T-helper 17 cell (primary cell): ENCODE measurements at regions not wholly inside any gene's neighbourhood (a gene's known extent, or its start where the extent isn't known, plus 50 kb on each side); places are given as distances from the start of the nearest gene placed in this dataset.

ENCODE experiments used
- ATAC-seq: fragments of 150-1000 bp; cut with Tn5 transposase; 2 replicates; pipeline ENCODE4 v1.10.0; 2021; ENCODE audit warnings: mild to moderate bottlenecking, moderate library complexity
- DNase-seq, 3 donors: peaks; one replicate each; pipeline versions ENCODE4 v3.0.0 to v3.0.0-alpha.2; 2020 to 2021
- H3K9me3 ChIP-seq: one replicate; pipeline ENCODE4 v1.7.0; 2013; ENCODE audit warnings: low read length, mild to moderate bottlenecking; ENCODE audit not compliant: control insufficient read depth, poor library complexity, severe bottlenecking
- H3K27ac Mint-ChIP-seq: one replicate; pipeline ENCODE4 v1.8.0; 2022; ENCODE audit warnings: mild to moderate bottlenecking, moderate library complexity, mixed read lengths
- H3K27me3 Mint-ChIP-seq: one replicate; pipeline ENCODE4 v1.8.0; 2022; ENCODE audit warnings: mixed read lengths
- H3K36me3 Mint-ChIP-seq: one replicate; pipeline ENCODE4 v1.8.0; 2022; ENCODE audit warnings: low read depth, mixed read lengths
- H3K4me1 Mint-ChIP-seq: one replicate; pipeline ENCODE4 v1.8.0; 2022; ENCODE audit warnings: mild to moderate bottlenecking, mixed read lengths
- H3K4me3 Mint-ChIP-seq: one replicate; pipeline ENCODE4 v1.8.0; 2022; ENCODE audit warnings: mild to moderate bottlenecking, moderate library complexity, mixed read lengths

DNA sequence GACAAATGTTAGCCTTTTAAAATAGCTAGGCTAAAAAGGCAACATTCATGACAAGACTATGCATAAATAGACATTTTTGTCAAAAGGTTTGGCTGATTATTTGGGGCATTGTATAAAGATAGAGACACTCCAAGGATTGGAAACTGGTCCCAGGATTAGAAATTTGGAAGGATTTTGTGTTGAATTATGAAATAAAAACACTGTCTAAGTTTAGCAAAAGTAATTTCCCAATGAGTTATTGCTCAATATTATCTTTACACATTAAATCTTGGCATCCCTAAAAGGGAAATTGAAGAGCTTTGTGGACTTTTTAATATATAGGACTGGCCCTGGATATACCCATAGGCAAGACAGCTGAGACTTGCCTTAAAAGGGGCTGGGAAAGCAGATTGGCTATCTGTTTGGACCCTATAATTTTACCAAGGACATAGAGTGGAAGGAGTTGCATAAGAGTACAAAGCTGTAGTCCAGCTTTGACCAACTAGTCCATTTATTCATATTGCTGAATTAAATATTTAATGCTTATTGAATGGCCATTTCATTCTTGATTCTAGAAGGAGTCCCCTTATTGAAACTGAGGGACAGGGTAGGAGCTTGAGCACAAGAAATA lies 382.7 kb downstream of the METTL15 start:
- Mint-ChIP-seq H3K4me1 (no peaks in the 10 kb centered on the region), H3K36me3 (no peaks in the 10 kb centered on the region), H3K27me3 (no peaks in the 10 kb centered on the region), H3K27ac (no peak overlapping the region), H3K4me3 (no peak overlapping the region)
- DNase-seq (no peak), ATAC-seq (no peak)
- no peaks in the 10 kb centered on the region for H3K9me3 ChIP-seq

DNA sequence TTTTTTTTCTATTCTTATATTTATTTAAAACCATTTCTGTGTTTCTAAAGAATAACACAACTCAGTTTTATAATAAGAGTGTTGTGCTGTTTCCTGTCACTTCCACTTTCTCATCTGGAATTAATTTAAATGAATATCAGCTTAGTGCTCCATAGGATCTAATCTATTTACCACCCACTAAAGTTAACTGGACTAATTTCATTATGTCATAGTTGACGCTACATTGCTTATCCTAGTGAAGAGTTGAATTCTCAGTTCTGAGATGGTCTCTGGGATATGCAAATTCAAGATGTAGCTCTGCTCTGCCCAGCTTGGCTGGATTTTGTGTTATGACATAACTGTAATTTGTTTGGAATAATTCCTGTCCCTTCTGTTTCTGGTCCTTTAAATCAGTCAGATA lies 380.1 kb downstream of the METTL15 start:
- H3K9me3 ChIP-seq, result no peaks in the 10 kb centered on the region
- no peak overlapping the region for H3K4me3 Mint-ChIP-seq
- H3K27ac Mint-ChIP-seq, result no peak overlapping the region
- H3K4me1 Mint-ChIP-seq, result no peaks in the 10 kb centered on the region
- H3K27me3 Mint-ChIP-seq, result no peaks in the 10 kb centered on the region
- ATAC-seq (no peak), DNase-seq (no peak)
- no peaks in the 10 kb centered on the region for H3K36me3 Mint-ChIP-seq

GRCh38 chr11:28483072-28483867 lies 375.1 kb downstream of the METTL15 start:
- DNase-seq, result no peak
- no peaks in the 10 kb centered on the region for H3K4me1 Mint-ChIP-seq
- no peak overlapping the region for H3K27ac Mint-ChIP-seq
- no peaks in the 10 kb centered on the region for H3K27me3 Mint-ChIP-seq
- no peak overlapping the region for H3K4me3 Mint-ChIP-seq
- ATAC-seq, result no peak
- H3K9me3 ChIP-seq, result no peaks in the 10 kb centered on the region
- no peaks in the 10 kb centered on the region for H3K36me3 Mint-ChIP-seq

- no peaks in the 10 kb centered on the region for H3K36me3 Mint-ChIP-seq
- no peaks in the 10 kb centered on the region for H3K9me3 ChIP-seq
- H3K4me1 Mint-ChIP-seq, result no peaks in the 10 kb centered on the region
- H3K27me3 Mint-ChIP-seq, result no peaks in the 10 kb centered on the region
- no peak overlapping the region for H3K4me3 Mint-ChIP-seq
- no peak for DNase-seq
- H3K27ac Mint-ChIP-seq, result no peak overlapping the region
- ATAC-seq, result no peak
Measured at GRCh38 chr11:28482666-28483065, 374.5 kb downstream of the METTL15 start.

- H3K4me1 Mint-ChIP-seq, result no peaks in the 10 kb centered on the region
- H3K27ac Mint-ChIP-seq, result no peak overlapping the region
- no peak overlapping the region for H3K4me3 Mint-ChIP-seq
Measured at GRCh38 chr11:28481616-28482480, 373.7 kb downstream of the METTL15 start.

GRCh38 chr11:28480406-28480805 lies 372.2 kb downstream of the METTL15 start:
- Mint-ChIP-seq H3K36me3 (no peaks in the 10 kb centered on the region), H3K4me3 (no peak overlapping the region), H3K4me1 (no peaks in the 10 kb centered on the region), H3K27ac (no peak overlapping the region), H3K27me3 (no peaks in the 10 kb centered on the region)
- DNase-seq (no peak), ATAC-seq (no peak)
- H3K9me3 ChIP-seq, result no peaks in the 10 kb centered on the region

More at GRCh38 chr11:28481616-28482480, 373.7 kb downstream of the METTL15 start:
- no peaks in the 10 kb centered on the region for H3K9me3 ChIP-seq
- Mint-ChIP-seq H3K36me3 (no peaks in the 10 kb centered on the region), H3K27me3 (no peaks in the 10 kb centered on the region)
- ATAC-seq (no peak), DNase-seq (no peak)

DNA sequence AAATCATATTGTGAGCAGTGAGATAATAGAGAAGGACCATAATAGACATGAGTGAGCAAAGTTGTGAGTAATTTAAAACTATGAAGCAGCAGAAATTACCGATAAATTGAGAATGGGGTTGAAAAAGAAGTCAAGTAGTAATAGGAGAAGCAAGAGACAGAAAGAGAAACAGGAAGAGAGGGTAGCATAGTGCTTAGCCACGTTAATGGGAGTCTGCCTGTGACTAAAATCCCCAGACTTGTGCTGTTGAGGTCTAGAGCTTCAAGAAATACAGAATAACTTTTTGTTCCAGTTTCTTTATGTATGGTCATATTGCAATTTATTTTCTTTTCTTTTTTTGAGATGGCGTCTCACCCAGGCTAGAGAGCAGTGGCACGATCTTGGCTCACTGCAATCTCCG lies 368.7 kb downstream of the METTL15 start:
- no peaks in the 10 kb centered on the region for H3K4me1 Mint-ChIP-seq
- ATAC-seq (no peak), DNase-seq (no peak)
- no peak overlapping the region for H3K4me3 Mint-ChIP-seq
- no peak overlapping the region for H3K27ac Mint-ChIP-seq
- no peaks in the 10 kb centered on the region for H3K36me3 Mint-ChIP-seq
- no peaks in the 10 kb centered on the region for H3K27me3 Mint-ChIP-seq
- no peaks in the 10 kb centered on the region for H3K9me3 ChIP-seq

GRCh38 chr11:28476049-28476448 lies 367.9 kb downstream of the METTL15 start:
- Mint-ChIP-seq H3K36me3 (no peaks in the 10 kb centered on the region), H3K4me1 (no peaks in the 10 kb centered on the region), H3K27me3 (no peaks in the 10 kb centered on the region), H3K27ac (no peak overlapping the region), H3K4me3 (no peak overlapping the region)
- DNase-seq (no peak), ATAC-seq (no peak)
- no peaks in the 10 kb centered on the region for H3K9me3 ChIP-seq

- H3K36me3 Mint-ChIP-seq, result no peaks in the 10 kb centered on the region
- DNase-seq (no peak), ATAC-seq (no peak)
- no peak overlapping the region for H3K27ac Mint-ChIP-seq
- H3K4me3 Mint-ChIP-seq, result no peak overlapping the region
- H3K9me3 ChIP-seq, result no peaks in the 10 kb centered on the region
- no peaks in the 10 kb centered on the region for H3K27me3 Mint-ChIP-seq
- no peaks in the 10 kb centered on the region for H3K4me1 Mint-ChIP-seq
Measured at GRCh38 chr11:28472904-28473303, 364.7 kb downstream of the METTL15 start.

GRCh38 chr11:28471537-28471936 lies 363.3 kb downstream of the METTL15 start:
- H3K36me3 Mint-ChIP-seq, result no peaks in the 10 kb centered on the region
- H3K27me3 Mint-ChIP-seq, result no peaks in the 10 kb centered on the region
- DNase-seq (no peak), ATAC-seq (no peak)
- H3K27ac Mint-ChIP-seq, result no peak overlapping the region
- no peaks in the 10 kb centered on the region for H3K4me1 Mint-ChIP-seq
- no peak overlapping the region for H3K4me3 Mint-ChIP-seq
- no peaks in the 10 kb centered on the region for H3K9me3 ChIP-seq

DNA sequence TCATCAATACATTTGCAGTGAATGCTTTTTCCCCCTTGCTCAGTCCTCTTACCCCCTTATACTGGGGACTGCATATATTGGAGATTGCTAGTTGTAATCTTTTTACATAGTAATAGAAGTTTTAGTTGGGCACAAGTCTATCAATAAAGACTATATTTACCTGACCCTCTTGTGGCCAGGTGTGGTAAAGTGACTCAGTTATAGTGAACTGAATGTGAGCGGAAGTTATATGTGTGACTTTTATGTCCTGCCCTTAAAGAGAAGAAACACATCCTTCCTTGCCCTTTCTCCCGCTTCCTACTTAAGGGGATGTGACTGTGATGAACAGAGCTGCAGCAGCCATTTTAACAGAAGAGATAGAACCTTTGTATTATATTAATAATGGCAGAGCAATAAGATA lies 362.0 kb downstream of the METTL15 start:
- H3K27me3 Mint-ChIP-seq, result no peaks in the 10 kb centered on the region
- H3K4me1 Mint-ChIP-seq, result no peaks in the 10 kb centered on the region
- DNase-seq (no peak), ATAC-seq (no peak)
- H3K4me3 Mint-ChIP-seq, result no peak overlapping the region
- no peaks in the 10 kb centered on the region for H3K9me3 ChIP-seq
- no peak overlapping the region for H3K27ac Mint-ChIP-seq
- no peaks in the 10 kb centered on the region for H3K36me3 Mint-ChIP-seq

DNA sequence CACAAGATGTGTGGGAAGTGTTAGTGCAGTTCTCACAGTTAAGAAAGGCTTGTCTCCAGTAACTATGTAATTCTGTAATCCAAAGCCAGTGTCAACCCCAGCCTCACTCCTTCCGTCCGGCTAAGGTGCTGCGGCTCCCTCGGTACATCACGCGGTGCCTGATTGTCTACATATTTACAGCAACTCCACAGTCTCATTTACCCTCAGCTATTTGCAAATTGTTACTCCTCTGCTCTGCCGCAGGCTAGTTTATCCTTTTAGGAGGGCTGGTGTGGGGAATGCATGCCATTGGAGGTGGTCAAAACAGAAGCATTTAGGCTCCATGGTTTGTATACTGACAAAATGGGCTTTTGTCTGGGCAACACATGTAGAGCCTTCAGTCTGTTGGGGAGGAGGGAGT lies 358.3 kb downstream of the METTL15 start:
- no peak for ATAC-seq
- Mint-ChIP-seq H3K4me1 (no peaks in the 10 kb centered on the region), H3K4me3 (no peak overlapping the region), H3K27me3 (no peaks in the 10 kb centered on the region), H3K27ac (no peak overlapping the region), H3K36me3 (no peaks in the 10 kb centered on the region)
- no peak for DNase-seq
- no peaks in the 10 kb centered on the region for H3K9me3 ChIP-seq

- ATAC-seq (no peak), DNase-seq (no peak)
- Mint-ChIP-seq H3K27me3 (no peaks in the 10 kb centered on the region), H3K4me3 (no peak overlapping the region), H3K27ac (no peak overlapping the region), H3K4me1 (no peaks in the 10 kb centered on the region), H3K36me3 (no peaks in the 10 kb centered on the region)
- H3K9me3 ChIP-seq, result no peaks in the 10 kb centered on the region
Measured at GRCh38 chr11:28464252-28464867, 356.2 kb downstream of the METTL15 start.
